COLO668 (cell line): ENCODE measurements at regions not wholly inside any gene's neighbourhood (a gene's known extent, or its start where the extent isn't known, plus 50 kb on each side); places are given as distances from the start of the nearest gene placed in this dataset.

Experiments used
- DNase-seq: peaks from one replicate; lab custom pipeline; 2025; ENCODE audit not compliant: unreplicated experiment; lab: John Stamatoyannopoulos, UW

- DNase-seq, result no peak
These were observed 99.8 kb downstream of the TES start for GRCh38 chr7:116310141-116310540.

- DNase-seq, result no peak
These were observed 100.9 kb downstream of the TES start for GRCh38 chr7:116311259-116311658.

GRCh38 chr7:116311816-116312471 lies 101.6 kb downstream of the TES start:
- DNase-seq, result no peak

- DNase-seq, result no peak
These were observed 105.0 kb downstream of the TES start for GRCh38 chr7:116315293-116315692.

GRCh38 chr7:116315803-116316202 lies 105.5 kb downstream of the TES start:
- no peak for DNase-seq

GRCh38 chr7:116316838-116317628 lies 106.7 kb downstream of the TES start:
- DNase-seq, result no peak

- DNase-seq, result no peak
These were observed 107.6 kb downstream of the TES start for GRCh38 chr7:116317907-116318306.

GRCh38 chr7:116322541-116322940 lies 112.2 kb downstream of the TES start:
- no peak for DNase-seq

GRCh38 chr7:116324582-116324981 lies 114.2 kb downstream of the TES start:
- DNase-seq, result no peak

GRCh38 chr7:116325517-116325916 lies 115.2 kb downstream of the TES start:
- DNase-seq, result no peak

- DNase-seq, result no peak
These were observed 116.8 kb downstream of the TES start for GRCh38 chr7:116327135-116327534.

GRCh38 chr7:116327752-116328151 lies 117.4 kb downstream of the TES start:
- no peak for DNase-seq

- DNase-seq, result no peak
These were observed 117.8 kb downstream of the TES start for GRCh38 chr7:116328161-116328560.

- DNase-seq, result no peak
These were observed 119.6 kb downstream of the TES start for GRCh38 chr7:116329686-116330503.

- no peak for DNase-seq
These were observed 120.7 kb downstream of the TES start for GRCh38 chr7:116331020-116331419.

GRCh38 chr7:116332766-116333165 lies 122.4 kb downstream of the TES start:
- DNase-seq, result no peak

- no peak for DNase-seq
These were observed 124.2 kb downstream of the TES start for GRCh38 chr7:116334555-116334954.

GRCh38 chr7:116337018-116337417 lies 126.7 kb downstream of the TES start:
- no peak for DNase-seq

GRCh38 chr7:116337800-116338199 lies 127.5 kb downstream of the TES start:
- DNase-seq, result no peak

GRCh38 chr7:116339564-116339963 lies 129.2 kb downstream of the TES start:
- DNase-seq, result no peak

GRCh38 chr7:116340201-116340847 lies 130.0 kb downstream of the TES start:
- no peak for DNase-seq
